GM21390 (cell line): ENCODE measurements at regions not wholly inside any gene's neighbourhood (a gene's known extent, or its start where the extent isn't known, plus 50 kb on each side); places are given as distances from the start of the nearest gene placed in this dataset.
"Not testable (repeated sequence)": the region's sequence is repeated elsewhere in the genome, so short reads cannot be mapped to it uniquely, and the experiment has no call there.

Source experiments
- ATAC-seq: cut with Tn5 transposase; IDR thresholded peaks from one replicate; pipeline ENCODE4 v1.9.1; 2021; ENCODE audit not compliant: unreplicated experiment

DNA sequence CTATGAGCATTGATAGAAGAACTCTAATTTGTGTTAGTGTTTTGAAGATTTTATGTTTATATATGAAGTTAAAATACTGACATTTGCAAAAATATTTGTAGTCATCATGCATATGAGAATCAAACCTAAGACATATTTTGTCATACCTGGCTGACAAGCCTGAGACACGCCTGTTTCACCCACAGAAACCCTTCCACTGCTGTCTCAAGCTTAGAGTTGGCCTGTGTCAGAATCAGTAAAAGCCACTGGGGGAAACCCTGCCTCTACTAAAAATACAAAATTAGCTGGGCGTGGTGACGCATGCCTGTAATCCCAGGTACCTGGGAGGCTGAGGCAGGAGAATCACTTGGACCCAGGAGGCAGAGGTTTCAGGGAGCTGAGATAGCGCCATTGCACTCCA is 218.0 kb upstream of the C1QTNF3 start:
- ATAC-seq, result not testable (repeated sequence)

GRCh38 chr5:34266151-34266550 is 223.1 kb upstream of the C1QTNF3 start:
- ATAC-seq, result not testable (repeated sequence)

DNA sequence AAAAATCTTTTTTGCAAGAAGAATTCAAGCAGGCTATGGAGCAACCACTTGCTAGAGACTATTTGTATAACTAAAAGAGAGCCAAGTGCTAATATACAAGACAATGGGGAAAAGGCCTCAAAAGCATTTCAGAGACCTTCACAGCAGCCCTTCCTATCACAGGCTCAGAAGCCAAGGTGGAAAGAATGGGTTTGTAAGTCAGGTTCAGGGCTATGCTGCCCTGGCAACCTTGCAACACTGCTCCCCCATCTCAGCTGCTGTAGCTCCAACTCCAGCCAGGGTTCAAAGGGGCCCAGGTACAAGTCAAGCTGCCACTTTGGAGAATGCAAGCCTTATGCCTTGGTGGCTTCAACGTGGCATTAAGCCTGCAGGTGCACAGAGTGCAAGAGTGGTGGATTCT is 253.7 kb upstream of the C1QTNF3 start:
- not testable (repeated sequence) for ATAC-seq

DNA sequence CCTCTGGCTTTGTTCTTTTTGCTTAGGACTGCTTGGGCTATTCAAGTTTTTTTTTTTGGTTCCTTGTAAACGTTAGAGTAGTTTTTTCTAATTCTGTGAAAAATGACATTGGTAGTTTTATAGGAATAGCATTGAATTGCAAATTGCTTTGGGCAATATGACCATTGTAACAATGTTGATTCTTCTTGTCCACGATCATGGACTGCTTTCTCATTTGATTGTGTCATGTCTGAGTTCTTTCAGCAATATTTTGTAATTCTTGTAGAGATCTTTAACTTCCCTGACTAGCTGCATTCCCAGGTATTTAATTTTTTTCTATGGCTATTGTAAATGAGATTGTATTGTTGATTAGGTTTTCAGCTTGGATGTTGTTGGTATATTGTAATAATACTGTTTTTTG is 286.2 kb upstream of the C1QTNF3 start:
- ATAC-seq, result not testable (repeated sequence)

DNA sequence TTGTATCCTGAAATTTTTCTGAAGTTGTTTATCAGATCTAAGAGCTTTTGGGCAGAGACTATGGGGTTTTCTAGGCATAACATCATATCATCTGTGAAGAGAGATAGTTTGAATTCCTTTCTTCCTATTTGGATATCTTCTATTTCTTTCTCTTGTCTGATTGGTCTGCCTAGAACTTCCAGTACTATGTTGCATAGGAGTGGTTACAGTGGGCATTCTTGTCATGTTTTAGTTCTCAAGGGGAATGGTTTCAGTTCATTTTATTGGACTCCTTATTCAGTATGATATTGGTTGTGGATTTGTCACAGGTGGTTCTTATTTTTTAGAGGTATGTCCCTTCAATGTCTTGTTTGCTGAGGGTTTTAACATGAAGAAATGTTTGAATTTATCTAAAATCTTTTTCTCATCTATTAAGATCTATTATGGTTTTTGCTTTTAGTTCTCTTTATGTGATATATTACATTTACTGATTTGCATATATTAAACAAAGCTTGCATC is 286.6 kb upstream of the C1QTNF3 start:
- ATAC-seq, result not testable (repeated sequence)

DNA sequence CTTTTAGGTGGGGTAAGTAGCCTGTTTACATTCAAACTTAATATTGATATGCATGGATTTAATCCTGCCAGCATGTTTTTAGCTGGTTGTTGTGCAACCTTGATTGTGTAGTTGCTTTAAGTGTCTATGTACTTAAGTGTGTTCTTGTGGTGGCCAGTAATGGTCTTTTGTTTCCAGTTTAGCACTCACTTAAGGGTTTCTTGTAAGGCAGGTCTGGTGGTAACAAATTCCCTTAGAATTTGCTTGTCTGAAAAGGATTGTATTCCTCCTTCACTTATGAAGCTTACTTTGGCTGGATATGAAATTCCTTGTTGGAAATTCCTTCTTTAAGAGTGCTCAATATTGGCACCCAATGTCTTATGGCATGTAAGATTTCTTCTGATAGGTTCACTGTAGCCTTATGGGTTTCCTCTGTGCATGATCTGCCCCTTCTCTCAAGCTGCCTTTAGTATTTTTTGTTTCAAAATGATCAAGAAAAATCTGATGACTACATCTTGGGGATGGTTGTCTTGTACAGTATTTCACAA is 289.0 kb upstream of the C1QTNF3 start:
- not testable (repeated sequence) for ATAC-seq

- not testable (repeated sequence) for ATAC-seq
These were observed 296.5 kb upstream of the C1QTNF3 start for GRCh38 chr5:34339408-34340001.

- ATAC-seq, result not testable (repeated sequence)
These were observed 301.7 kb upstream of the RAI14 start for GRCh38 chr5:34354440-34354839.

- not testable (repeated sequence) for ATAC-seq
These were observed 284.7 kb upstream of the RAI14 start for GRCh38 chr5:34371417-34371816.

DNA sequence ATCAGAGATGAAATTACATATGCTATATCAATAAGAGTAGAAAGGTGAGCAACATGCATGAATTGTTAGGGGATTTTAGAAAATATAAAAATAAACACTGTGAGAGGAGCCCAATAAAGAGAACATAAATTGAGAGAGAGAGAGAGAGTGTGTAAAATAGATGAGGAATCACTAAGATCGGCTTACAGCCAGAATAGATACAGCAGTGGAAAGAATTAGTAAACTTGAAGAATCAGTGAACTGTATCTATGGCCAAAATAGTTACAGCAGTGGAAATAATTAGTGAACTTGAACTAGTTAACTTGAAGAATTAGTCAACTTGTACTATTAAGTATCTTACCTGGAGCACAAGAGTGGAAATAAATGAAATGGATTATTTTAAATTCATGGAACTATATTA is 284.3 kb upstream of the RAI14 start:
- not testable (repeated sequence) for ATAC-seq

DNA sequence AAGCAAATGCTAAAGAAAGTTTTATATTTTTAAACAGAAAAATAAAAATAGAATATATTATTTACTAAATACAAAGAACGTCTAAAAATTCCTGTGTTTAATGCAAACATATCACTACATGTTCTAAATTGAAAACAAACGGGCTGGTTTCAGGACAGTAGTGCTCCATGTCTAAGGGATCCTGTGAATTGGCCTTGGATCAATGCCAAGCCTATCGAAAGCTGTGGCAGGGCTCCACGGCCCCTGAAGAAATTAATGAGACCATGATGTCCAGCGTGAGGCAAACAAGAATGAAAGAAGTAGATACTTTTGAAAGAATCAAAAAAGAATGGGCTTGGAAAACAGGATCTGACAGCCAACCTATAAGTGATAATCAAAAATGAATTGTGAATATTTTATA is 283.4 kb upstream of the RAI14 start:
- not testable (repeated sequence) for ATAC-seq

DNA sequence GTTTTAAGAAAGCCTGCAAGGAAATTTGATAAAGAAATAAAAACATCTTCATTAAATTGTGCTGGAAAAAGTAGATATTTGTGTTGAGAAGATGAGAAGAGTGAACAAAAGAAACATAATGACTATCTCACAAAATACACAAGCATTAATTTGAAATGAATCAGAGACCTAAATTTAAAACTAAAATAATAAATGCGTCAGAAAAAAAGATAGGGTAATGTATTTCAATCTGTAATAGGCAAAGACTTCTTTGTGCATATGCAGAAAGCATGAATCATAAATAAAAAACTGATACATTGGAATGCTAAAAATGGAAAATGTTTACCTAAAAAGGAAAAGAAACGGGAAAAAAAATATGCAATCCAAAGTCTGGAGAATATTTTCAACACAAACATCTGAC is 278.5 kb upstream of the RAI14 start:
- not testable (repeated sequence) for ATAC-seq

- ATAC-seq, result not testable (repeated sequence)
These were observed 277.6 kb upstream of the RAI14 start for GRCh38 chr5:34378498-34378897.

- ATAC-seq, result not testable (repeated sequence)
These were observed 267.4 kb upstream of the RAI14 start for GRCh38 chr5:34388754-34389153.

DNA sequence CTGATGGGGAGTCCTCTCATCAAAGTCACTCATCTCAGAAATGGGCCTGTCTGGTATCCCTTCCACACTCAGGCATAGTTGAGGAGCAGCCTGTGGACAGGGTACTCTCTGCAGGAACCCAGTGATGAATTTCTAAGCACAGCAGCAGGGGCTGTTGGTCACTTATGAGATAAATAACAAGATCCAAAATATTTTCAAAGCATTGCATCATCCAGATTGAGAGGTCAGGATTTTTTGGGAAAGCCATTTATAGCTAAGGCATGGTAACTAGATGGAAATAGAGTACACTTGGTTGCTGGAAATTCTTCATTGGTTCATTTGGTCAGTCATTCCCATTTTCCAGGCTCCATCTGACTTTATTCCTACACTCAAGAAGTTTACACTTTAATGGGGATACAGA is 246.8 kb upstream of the RAI14 start:
- ATAC-seq, result no peak

GRCh38 chr5:34410411-34411139 is 245.6 kb upstream of the RAI14 start:
- no peak for ATAC-seq

DNA sequence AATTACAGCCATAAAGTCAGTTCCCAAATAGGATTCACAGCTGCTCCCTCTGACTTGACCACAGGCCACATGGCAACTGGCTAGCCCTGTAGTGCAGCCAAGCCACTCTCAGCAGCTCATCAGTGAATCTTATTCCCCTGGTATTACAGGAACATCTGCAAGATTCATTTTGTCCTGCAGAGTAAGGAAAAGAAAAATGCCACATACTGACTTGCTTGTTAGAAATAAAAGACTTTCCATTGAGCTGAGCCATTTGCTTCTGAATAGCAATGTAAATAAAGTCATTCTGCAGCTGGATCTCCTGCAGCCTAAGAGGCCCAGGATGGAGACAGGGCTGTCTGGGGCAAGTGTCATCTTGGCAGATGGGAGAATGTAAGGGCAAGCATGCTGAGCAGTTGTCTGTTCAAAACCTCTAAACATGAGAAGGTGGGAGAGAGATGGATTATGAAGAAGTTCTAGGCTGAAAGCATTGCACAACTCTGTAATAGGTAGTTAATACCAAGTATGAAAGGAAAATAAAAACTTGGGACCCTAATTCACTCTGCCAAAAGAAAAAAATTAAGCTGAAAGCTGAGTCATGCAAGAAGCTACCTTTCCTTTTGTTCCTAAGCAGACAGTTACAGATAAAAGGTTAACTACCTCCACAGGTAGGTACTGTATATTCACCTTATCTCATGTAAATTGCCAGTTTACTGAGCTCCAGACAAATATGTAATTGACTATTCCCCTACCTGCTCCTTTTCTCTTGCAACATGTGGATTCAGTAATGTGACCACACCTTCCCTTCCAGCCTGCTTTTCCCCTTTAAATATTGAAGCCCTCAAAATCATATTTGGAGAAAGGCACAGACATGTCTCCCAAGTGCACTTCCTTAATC is 244.4 kb upstream of the RAI14 start:
- ATAC-seq, result no peak

GRCh38 chr5:34412736-34413135 is 243.4 kb upstream of the RAI14 start:
- no peak for ATAC-seq

DNA sequence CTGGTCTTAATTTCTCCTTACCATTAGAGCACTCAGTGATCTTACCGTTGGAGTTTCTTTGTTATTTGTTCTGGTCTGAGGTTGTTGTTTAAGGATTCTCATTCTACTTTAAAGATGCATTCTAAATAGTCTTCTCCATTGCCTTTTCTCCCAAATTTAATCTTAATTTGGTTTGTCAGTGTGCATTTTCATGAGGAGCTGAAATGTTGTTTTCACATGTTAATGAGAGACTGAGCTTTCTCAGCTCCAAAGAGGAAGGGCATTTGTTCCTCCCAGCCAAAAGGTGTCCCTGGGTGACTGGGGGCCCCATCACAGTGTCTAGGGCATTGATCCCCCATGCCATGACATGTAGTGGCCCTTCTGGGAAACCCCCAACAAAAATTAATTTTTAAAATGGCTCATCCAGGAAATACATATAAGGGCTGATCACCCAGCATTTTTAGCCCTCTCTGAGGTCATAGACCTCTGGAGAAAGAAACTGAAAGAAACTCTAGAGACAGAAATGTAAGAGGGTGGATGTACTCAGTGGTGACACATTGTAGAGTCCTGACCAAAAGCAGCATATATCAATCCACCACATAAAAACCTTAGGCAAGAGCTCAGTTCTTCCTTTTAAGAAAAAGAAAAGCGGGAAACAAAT is 240.4 kb upstream of the RAI14 start:
- ATAC-seq, result peak; percentile 99

GRCh38 chr5:34416501-34417008 is 239.6 kb upstream of the RAI14 start:
- ATAC-seq, result no peak
